Muscle of back (tissue), 3 donors: ENCODE measurements at regions not wholly inside any gene's neighbourhood (a gene's known extent, or its start where the extent isn't known, plus 50 kb on each side); places are given as distances from the start of the nearest gene placed in this dataset.

Experiments used
- DNase-seq, 3 donors: peaks; one replicate each; pipeline versions ENCODE4 v3.0.0 to v3.0.0-alpha.2; 2013

DNA sequence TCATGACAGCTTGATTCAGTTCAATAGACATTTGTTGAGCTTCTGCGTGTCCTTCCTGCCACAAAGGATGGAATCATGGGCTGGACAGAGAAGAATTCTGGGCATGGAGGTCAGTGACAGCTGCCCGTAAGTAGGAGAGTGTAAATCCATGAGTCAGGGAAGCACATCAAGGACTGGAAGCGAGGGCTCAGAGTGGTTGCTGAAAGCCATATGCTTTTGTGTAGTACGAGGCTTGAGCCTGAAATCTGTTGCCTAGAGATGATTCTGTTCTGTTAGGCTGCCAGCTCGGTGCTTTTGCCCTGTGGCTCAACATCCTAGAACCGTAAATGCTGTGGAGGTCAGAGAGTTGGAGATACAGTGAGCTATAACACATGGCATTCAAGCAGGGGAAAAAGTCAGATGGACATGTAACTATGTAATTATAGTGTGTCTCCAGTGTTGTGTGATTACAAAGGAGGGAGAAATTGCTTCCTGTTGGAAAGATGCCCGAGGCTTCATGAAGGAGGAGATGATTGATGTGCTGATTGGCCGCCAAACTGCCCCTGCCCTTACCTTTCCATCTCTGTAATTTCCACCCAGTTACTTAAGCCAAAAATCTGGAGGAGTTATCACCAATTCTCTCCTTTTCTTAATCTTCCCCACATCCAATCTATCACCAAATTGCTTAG, 92.8 kb upstream of the CACNA1E start:
- peak; percentile 15 to 18 (median 18) for DNase-seq

- no peak for DNase-seq
These were observed 91.9 kb upstream of the CACNA1E start for GRCh38 chr1:181391301-181391900.

GRCh38 chr1:181392133-181392532, 91.2 kb upstream of the CACNA1E start:
- DNase-seq = no peak

DNA sequence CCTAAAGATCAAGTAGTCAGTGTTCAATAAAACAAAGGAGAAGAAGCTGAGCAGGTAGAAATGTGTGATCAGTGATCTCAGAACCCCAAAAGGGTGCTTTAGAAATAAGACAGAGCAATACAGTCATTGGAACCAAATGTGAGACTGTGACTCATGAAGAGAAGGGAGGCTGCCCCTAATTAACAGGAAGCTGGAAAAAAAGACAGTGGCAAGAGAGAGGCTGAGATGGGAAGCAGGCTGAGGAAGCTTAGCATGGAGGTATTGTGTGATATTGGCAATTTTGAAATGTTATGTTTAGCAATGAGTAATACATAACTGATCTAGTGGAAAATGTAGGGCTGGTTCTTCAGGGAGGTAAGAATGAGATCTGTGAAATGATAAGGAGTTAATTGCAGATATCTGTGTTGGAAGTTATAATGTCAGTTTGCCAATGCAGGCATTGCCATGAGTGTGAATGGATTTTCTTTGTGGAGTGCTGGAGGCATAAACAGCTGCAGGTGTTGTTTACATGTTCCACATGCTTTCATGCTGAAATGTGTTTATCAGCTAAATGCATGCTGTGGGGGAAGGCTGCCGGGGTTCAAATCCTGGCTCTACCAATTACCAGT, 90.6 kb upstream of the CACNA1E start:
- no peak for DNase-seq

GRCh38 chr1:181394766-181395165, 88.6 kb upstream of the CACNA1E start:
- DNase-seq = no peak

- no peak for DNase-seq
These were observed 87.1 kb upstream of the CACNA1E start for GRCh38 chr1:181396171-181396670.

DNA sequence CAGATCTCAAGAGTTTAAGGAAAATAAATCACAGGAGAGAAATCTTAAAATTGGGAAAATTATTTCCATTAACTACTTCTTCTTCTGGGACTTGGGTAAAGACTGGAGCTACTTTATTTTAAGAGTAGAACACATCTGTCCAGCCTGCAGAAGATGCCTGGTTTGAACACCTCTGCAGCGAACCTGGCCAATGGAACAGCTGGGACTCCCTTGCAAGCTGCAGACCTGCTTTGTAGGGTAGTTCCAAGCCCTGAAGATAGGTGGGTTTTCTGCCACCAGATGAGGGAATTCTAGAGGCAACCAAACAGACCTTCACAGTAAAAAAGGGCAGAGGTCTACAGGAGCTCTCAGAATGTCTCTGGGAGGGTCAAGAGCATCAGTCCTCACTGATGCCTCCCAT, 86.5 kb upstream of the CACNA1E start:
- no peak for DNase-seq

DNA sequence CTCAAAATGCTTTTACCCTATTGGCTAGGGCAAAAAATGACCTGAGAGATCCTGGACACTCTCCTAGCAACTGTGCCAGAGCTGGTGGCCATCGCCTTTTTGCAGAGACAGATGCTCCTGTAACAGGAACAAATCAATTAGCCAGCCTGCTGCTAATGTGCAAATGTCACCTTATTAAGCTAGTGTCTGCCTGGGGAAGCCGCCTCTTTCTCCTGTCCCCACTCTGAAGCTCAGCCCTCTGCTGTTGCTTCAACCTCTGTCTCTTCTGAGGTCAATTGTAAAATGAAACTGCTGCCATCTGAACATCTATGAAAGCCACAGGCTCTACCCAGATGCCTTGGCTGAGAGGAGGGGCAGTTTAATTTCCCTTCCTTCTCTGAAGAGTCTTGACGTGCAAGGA, 85.5 kb upstream of the CACNA1E start:
- no peak for DNase-seq

DNA sequence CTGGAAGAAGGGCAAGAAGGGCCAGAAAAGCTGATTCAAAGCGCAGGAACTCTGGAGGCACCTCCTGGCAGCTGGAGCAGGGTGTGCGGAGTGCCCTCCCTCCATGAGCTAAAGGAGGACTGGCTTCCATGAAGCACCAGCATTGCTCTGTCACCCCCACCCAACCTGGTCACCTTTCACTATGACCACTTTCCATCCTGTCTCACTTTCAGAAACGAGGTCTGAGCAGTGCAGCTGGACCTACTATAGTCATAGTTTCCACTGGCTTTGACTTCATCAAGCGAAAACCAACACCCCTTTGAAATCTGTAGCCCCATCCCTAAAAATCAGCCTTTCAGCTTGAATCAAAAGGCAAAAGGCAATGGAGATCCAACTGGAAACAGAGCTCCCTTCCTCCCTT, 84.8 kb upstream of the CACNA1E start:
- DNase-seq = no peak

DNA sequence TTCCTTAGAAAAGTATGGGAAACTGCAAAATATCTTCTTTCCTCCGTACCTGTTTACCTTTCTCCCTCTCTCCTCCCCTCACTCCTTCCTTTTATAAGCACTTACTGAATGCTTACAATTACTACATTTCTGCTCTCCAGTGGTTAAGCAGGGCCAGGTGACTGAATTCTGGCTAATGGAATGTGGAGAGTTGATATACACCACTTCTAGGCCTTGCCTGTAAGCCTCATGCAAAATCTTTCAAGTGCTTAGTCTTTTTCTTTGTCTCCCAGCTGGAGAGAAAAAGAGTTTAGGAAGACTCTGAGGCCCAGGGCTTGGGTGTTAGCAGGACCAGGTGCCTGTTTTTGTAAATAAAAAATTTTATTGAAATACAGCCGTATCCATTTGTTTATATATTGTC, 77.7 kb upstream of the CACNA1E start:
- no peak for DNase-seq

GRCh38 chr1:181406989-181407388, 76.3 kb upstream of the CACNA1E start:
- DNase-seq = no peak

- DNase-seq = no peak
These were observed 73.3 kb upstream of the CACNA1E start for GRCh38 chr1:181409981-181410380.

DNA sequence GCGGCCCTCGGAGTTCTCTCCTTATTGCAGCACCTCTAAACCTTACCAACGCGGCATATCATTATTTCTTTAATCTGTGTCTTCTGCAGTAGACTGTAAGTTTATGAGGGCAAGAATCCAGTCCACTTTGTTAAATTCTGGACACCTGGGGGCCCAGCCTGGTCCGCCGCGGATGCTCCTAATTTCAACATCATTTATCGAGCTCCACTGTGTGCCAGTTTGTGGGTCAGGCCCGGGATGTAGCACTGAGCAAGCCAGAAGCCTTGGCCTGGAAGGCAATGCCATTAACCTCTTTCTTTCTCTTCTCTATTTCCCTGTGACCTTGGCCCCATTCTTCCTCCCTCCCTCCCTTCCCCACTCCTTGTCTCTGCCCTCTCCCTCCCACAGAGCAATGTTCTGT, 70.6 kb upstream of the CACNA1E start:
- no peak for DNase-seq

DNA sequence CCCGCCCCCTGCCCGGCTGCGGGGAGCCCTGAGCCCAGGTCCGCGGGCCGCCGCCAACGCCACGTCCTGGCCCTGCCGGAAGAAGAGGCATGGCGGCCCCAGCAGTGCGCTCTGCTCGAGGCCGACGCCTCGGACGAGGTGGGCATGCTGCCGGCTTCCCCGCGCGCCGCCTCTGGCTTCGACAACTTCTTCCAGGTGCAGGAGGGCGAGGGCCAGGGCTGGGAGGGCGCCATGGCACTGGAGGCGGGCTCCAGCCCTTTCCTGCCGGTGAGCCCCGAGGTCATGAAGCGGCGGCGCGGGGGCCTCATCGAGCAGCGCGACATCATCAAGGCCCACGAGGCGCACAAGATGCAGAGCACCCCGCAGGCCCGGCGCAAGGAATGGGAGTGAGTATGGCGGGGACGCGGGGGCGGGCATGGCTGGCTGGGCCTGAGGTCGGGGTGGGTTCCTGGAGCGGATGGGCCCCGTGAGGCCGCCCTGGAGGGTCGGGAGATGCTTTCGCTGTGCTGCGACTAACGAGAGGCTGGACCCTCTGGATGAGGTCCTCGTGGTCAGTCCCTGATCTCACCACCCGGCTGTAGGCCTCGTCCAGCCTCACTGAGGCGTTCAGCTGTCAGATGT, 70.0 kb upstream of the CACNA1E start:
- no peak for DNase-seq

GRCh38 chr1:181413836-181414235, 69.5 kb upstream of the CACNA1E start:
- no peak for DNase-seq

DNA sequence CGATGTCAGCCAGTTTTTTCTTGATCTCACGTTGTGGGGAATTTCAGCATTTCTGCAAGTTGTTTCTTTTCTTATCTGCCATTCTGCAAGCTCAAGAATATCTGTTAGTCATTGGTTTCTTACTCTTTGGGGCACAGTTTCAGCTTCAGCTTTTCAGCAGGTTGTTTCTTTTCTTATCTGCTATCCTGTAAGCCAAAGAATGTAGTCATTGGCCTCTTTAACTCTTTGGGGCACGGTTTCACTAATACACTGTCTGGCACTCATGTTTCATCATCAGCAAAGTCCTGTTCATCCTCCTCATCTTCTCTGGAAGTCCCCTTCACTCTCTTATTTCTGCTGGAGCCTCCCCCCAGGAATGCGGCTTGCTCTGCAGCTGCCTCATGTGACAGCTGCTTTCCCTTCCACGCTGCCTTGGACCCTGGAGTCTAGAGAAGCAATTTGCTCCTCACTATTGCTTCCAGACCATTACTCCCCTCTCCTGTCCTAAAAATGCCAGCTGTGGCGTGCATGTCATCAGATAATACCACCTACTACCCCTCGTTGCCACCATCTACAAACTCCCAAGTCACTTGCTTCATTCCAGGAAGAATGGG, 67.0 kb upstream of the CACNA1E start:
- peak; percentile 16 to 48 (median 36) for DNase-seq

- no peak for DNase-seq
These were observed 65.4 kb upstream of the CACNA1E start for GRCh38 chr1:181417915-181418314.

DNA sequence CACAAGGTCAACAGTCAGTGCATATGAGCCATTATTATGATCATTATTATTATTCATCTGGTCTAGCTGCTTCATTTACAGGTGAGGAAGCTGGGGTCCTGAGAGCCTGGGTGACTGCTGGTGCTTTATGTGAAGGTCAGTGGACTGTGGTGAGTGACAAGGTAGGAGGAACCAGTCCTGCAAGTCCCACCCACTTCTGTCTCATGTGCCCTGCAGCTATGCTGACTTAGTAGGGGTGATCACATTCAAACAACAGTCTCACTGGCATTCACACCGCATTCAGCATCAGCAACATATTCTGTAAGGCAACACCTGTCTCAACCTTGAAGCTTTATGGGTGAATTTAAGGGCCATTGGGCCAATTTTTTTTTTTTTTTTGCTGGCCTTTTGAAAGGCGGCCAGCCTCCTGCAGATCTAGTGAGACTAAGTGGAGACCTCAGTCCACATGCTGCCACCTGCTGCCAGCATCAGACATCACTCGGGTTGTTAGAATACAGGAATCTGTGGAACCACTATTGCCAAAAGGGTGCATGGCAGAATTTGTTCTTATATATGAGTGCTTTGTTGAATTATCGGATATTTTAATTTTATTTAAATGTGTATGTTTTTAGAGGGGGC, 59.9 kb upstream of the CACNA1E start:
- DNase-seq = peak; percentile 5 to 22 (median 16)

DNA sequence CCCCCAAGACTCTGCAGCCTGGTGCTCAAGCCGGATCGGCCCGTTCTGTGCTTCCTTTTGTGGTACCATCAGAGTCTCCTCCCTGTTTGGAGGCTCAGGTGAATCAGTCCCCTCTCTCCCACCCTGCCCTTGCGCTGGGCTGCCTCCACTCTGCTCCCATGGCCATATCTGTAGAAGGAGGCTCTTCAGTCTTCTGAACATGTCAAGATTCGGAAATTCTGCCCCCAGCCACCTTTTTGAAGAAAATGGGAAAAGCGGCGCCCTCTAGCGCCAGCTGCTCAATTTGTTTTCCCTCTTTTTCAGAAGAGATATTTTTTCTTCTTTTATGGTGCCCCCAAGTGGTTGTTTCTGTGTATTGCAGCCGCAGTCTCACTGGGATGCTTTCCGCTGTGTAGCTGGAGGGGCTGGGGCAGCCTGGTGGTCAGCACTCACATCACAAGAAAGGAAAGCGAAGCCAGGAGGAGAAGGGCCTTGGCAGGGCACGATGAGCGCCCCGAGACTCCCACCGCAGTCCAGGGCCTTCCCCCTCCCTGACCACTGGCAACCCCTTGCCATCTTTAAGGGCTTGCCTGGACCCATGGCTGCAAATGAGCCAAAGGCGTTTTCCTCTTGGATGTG, 58.4 kb upstream of the CACNA1E start:
- peak; percentile 58 to 81 (median 75) for DNase-seq

- no peak for DNase-seq
These were observed 57.8 kb upstream of the CACNA1E start for GRCh38 chr1:181425566-181425965.

- no peak for DNase-seq
These were observed 53.9 kb upstream of the CACNA1E start for GRCh38 chr1:181429462-181429861.
